Brain pericyte (primary cell): ENCODE measurements at regions not wholly inside any gene's neighbourhood (a gene's known extent, or its start where the extent isn't known, plus 50 kb on each side); places are given as distances from the start of the nearest gene placed in this dataset.
A peak's percentile ranks its signal among the peaks of the same experiment; 100 is the strongest.

Source experiments
- DNase-seq: peaks from one replicate; pipeline ENCODE4 v3.0.0-alpha.2; 2012; ENCODE audit warnings: low read depth, low spot score

- no peak for DNase-seq
Measured at GRCh38 chr3:174651951-174652350, 207.2 kb upstream of the NAALADL2 start.

GRCh38 chr3:174659511-174659910 lies 199.6 kb upstream of the NAALADL2 start:
- no peak for DNase-seq

GRCh38 chr3:174662653-174663052 lies 196.5 kb upstream of the NAALADL2 start:
- DNase-seq = no peak

- DNase-seq = no peak
Measured at GRCh38 chr3:174667386-174667785, 191.7 kb upstream of the NAALADL2 start.

- DNase-seq = no peak
Measured at GRCh38 chr3:174675406-174675805, 183.7 kb upstream of the NAALADL2 start.

- DNase-seq = no peak
Measured at GRCh38 chr3:174681784-174682183, 177.3 kb upstream of the NAALADL2 start.

GRCh38 chr3:174685796-174686195 lies 173.3 kb upstream of the NAALADL2 start:
- no peak for DNase-seq

- DNase-seq = no peak
Measured at GRCh38 chr3:174697310-174697709, 161.8 kb upstream of the NAALADL2 start.

GRCh38 chr3:174700736-174701135 lies 158.4 kb upstream of the NAALADL2 start:
- DNase-seq = no peak

- no peak for DNase-seq
Measured at GRCh38 chr3:174710612-174711011, 148.5 kb upstream of the NAALADL2 start.

- DNase-seq = no peak
Measured at GRCh38 chr3:174715386-174715785, 143.7 kb upstream of the NAALADL2 start.

GRCh38 chr3:174716956-174717505 lies 142.1 kb upstream of the NAALADL2 start:
- DNase-seq = no peak

GRCh38 chr3:174720717-174721116 lies 138.4 kb upstream of the NAALADL2 start:
- no peak for DNase-seq

- DNase-seq = no peak
Measured at GRCh38 chr3:174725303-174725702, 133.8 kb upstream of the NAALADL2 start.

GRCh38 chr3:174737966-174738365 lies 121.2 kb upstream of the NAALADL2 start:
- no peak for DNase-seq

GRCh38 chr3:174749143-174749542 lies 110.0 kb upstream of the NAALADL2 start:
- no peak for DNase-seq

- no peak for DNase-seq
Measured at GRCh38 chr3:174755833-174756829, 103.0 kb upstream of the NAALADL2 start.

GRCh38 chr3:174758943-174759342 lies 100.2 kb upstream of the NAALADL2 start:
- no peak for DNase-seq

- no peak for DNase-seq
Measured at GRCh38 chr3:174767406-174767805, 91.7 kb upstream of the NAALADL2 start.

- peak; percentile 71 for DNase-seq
Measured at GRCh38 chr3:174767853-174768382, 91.2 kb upstream of the NAALADL2 start.

- no peak for DNase-seq
Measured at GRCh38 chr3:174769171-174769570, 90.0 kb upstream of the NAALADL2 start.

- DNase-seq = no peak
Measured at GRCh38 chr3:174775603-174776002, 83.5 kb upstream of the NAALADL2 start.

- no peak for DNase-seq
Measured at GRCh38 chr3:174776123-174776522, 83.0 kb upstream of the NAALADL2 start.
